ENCODE measurements at regions not wholly inside any gene's neighbourhood (a gene's known extent, or its start where the extent isn't known, plus 50 kb on each side); places are given as distances from the start of the nearest gene placed in this dataset.

- TF ChIP-seq CTCF (IDR thresholded peaks at IDR 0.05), result no peak
- no peak for TF ChIP-seq POLR2A (IDR thresholded peaks at IDR 0.05)
Observed at GRCh38 chr9:785997-786396, 55.5 kb upstream of the DMRT1 start.

Measured in lower leg skin (tissue), 3 donors.